Activated CD4-positive, alpha-beta T cell treated with anti-CD3 and anti-CD28 coated beads, Interleukin-2, amount 10 ng/mL, durations not matched to agents 24 days and 14 days (primary cell): ENCODE measurements at regions not wholly inside any gene's neighbourhood (a gene's known extent, or its start where the extent isn't known, plus 50 kb on each side); places are given as distances from the start of the nearest gene placed in this dataset.
A peak's percentile ranks its signal among the peaks of the same experiment; 100 is the strongest.

ENCODE experiments used
- DNase-seq: peaks from one replicate; pipeline ENCODE4 v3.0.0; 2022
- H3K27ac Mint-ChIP-seq: one replicate; pipeline ENCODE4 v1.8.0; 2022; ENCODE audit warnings: mild to moderate bottlenecking, mixed read lengths
- H3K27me3 Mint-ChIP-seq: one replicate; pipeline ENCODE4 v1.8.0; 2022; ENCODE audit warnings: mixed read lengths
- H3K36me3 Mint-ChIP-seq: one replicate; pipeline ENCODE4 v1.8.0; 2022; ENCODE audit warnings: low read depth, mild to moderate bottlenecking, mixed read lengths
- H3K4me1 Mint-ChIP-seq: one replicate; pipeline ENCODE4 v1.8.0; 2021; ENCODE audit warnings: mixed read lengths
- H3K4me3 Mint-ChIP-seq: one replicate; pipeline ENCODE4 v1.8.0; 2022; ENCODE audit warnings: mild to moderate bottlenecking, moderate library complexity, mixed read lengths
- H3K9me3 Mint-ChIP-seq: one replicate; pipeline ENCODE4 v1.8.0; 2021; ENCODE audit warnings: mixed read lengths
- intact Hi-C: fragments of 100-400 bp; cut with micrococcal nuclease; formaldehyde crosslinking; loops from one replicate; pipeline ENCODE4 v1.15.1; 2023

- Mint-ChIP-seq H3K4me3 (no peak overlapping the region), H3K36me3 (peaks cover 11% of the 10 kb centered on the region), H3K27ac (peak overlapping the region; percentile 63), H3K4me1 (peaks cover 39% of the 10 kb centered on the region), H3K9me3 (peaks cover 6% of the 10 kb centered on the region), H3K27me3 (peaks cover 26% of the 10 kb centered on the region)
- intact Hi-C loops: loop anchor here (2.0 to 5.0 kb wide), 4 partner anchors 107 to 738 kb away; partner anchors contain the start of genes PHF11 and TRIM13
- DNase-seq: peak; percentile 50
These were observed 220.5 kb downstream of the KCNRG start for GRCh38 chr13:50235604-50236342.

GRCh38 chr13:50236898-50237318 lies 221.7 kb downstream of the KCNRG start:
- Mint-ChIP-seq H3K27me3 (peaks cover 29% of the 10 kb centered on the region), H3K4me3 (peak overlapping the region; percentile 23), H3K36me3 (peaks cover 11% of the 10 kb centered on the region), H3K27ac (peak overlapping the region; percentile 84), H3K9me3 (peaks cover 6% of the 10 kb centered on the region), H3K4me1 (peaks cover 34% of the 10 kb centered on the region)
- peak; percentile 83 for DNase-seq
- intact Hi-C loops: loop anchor here (1.0 to 5.0 kb wide), 8 partner anchors 8 to 740 kb away; partner anchors contain the start of genes PHF11 and TRIM13

GRCh38 chr13:50238922-50239321 lies 223.7 kb downstream of the KCNRG start:
- peak; percentile 54 for DNase-seq
- H3K9me3 Mint-ChIP-seq: no peaks in the 10 kb centered on the region
- H3K27ac Mint-ChIP-seq: peak overlapping the region; percentile 42
- intact Hi-C loops: loop anchor here (5.0 kb wide), 2 partner anchors 242 to 742 kb away; partner anchors contain the start of genes PHF11 and TRIM13
- H3K27me3 Mint-ChIP-seq: peaks cover 30% of the 10 kb centered on the region
- H3K36me3 Mint-ChIP-seq: peaks cover 5% of the 10 kb centered on the region
- no peak overlapping the region for H3K4me3 Mint-ChIP-seq
- H3K4me1 Mint-ChIP-seq: peaks cover 41% of the 10 kb centered on the region

GRCh38 chr13:50241479-50241878 lies 226.2 kb downstream of the KCNRG start:
- intact Hi-C loops: loop anchor here (10.0 kb wide), 1 partner anchor 563 kb away; no protein-coding TSS in a partner anchor
- Mint-ChIP-seq H3K9me3 (peaks cover 6% of the 10 kb centered on the region), H3K36me3 (peaks cover 2% of the 10 kb centered on the region), H3K27ac (no peak overlapping the region), H3K4me1 (peaks cover 51% of the 10 kb centered on the region), H3K27me3 (peaks cover 27% of the 10 kb centered on the region), H3K4me3 (no peak overlapping the region)
- DNase-seq: no peak

GRCh38 chr13:50243931-50244330 lies 228.7 kb downstream of the KCNRG start:
- DNase-seq: no peak
- H3K27ac Mint-ChIP-seq: no peak overlapping the region
- H3K9me3 Mint-ChIP-seq: peaks cover 13% of the 10 kb centered on the region
- H3K4me1 Mint-ChIP-seq: peaks cover 36% of the 10 kb centered on the region
- no peaks in the 10 kb centered on the region for H3K36me3 Mint-ChIP-seq
- H3K27me3 Mint-ChIP-seq: peaks cover 32% of the 10 kb centered on the region
- no peak overlapping the region for H3K4me3 Mint-ChIP-seq
- intact Hi-C loops: loop anchor here (2.0 to 10.0 kb wide), 2 partner anchors 161 to 561 kb away; no protein-coding TSS in a partner anchor

GRCh38 chr13:50244355-50244712 lies 229.1 kb downstream of the KCNRG start:
- peaks cover 13% of the 10 kb centered on the region for H3K9me3 Mint-ChIP-seq
- no peaks in the 10 kb centered on the region for H3K36me3 Mint-ChIP-seq
- no peak overlapping the region for H3K4me3 Mint-ChIP-seq
- H3K27me3 Mint-ChIP-seq: peaks cover 30% of the 10 kb centered on the region
- H3K27ac Mint-ChIP-seq: peak overlapping the region; percentile 73
- H3K4me1 Mint-ChIP-seq: peaks cover 34% of the 10 kb centered on the region
- DNase-seq: no peak
- intact Hi-C loops: loop anchor here (2.0 to 10.0 kb wide), 2 partner anchors 162 to 560 kb away; no protein-coding TSS in a partner anchor

- Mint-ChIP-seq H3K27me3 (peaks cover 33% of the 10 kb centered on the region), H3K4me1 (peaks cover 34% of the 10 kb centered on the region), H3K4me3 (peak overlapping the region; percentile 41), H3K9me3 (peaks cover 13% of the 10 kb centered on the region), H3K27ac (peak overlapping the region; percentile 73), H3K36me3 (no peaks in the 10 kb centered on the region)
- intact Hi-C loops: loop anchor here (1.0 to 10.0 kb wide), 8 partner anchors 8 to 560 kb away; no protein-coding TSS in a partner anchor
- peak; percentile 78 for DNase-seq
These were observed 229.7 kb downstream of the KCNRG start for GRCh38 chr13:50244713-50245574.

- Mint-ChIP-seq H3K36me3 (no peaks in the 10 kb centered on the region), H3K27ac (no peak overlapping the region), H3K27me3 (peaks cover 37% of the 10 kb centered on the region), H3K9me3 (peaks cover 19% of the 10 kb centered on the region), H3K4me1 (peaks cover 40% of the 10 kb centered on the region), H3K4me3 (no peak overlapping the region)
- intact Hi-C loops: loop anchor here (5.0 to 10.0 kb wide), 2 partner anchors 180 to 558 kb away; no protein-coding TSS in a partner anchor
- DNase-seq: no peak
These were observed 232.0 kb downstream of the KCNRG start for GRCh38 chr13:50247223-50247622.

- no peak for DNase-seq
- Mint-ChIP-seq H3K9me3 (peaks cover 27% of the 10 kb centered on the region), H3K27me3 (peaks cover 41% of the 10 kb centered on the region), H3K4me1 (peaks cover 36% of the 10 kb centered on the region), H3K4me3 (no peak overlapping the region), H3K27ac (no peak overlapping the region), H3K36me3 (no peaks in the 10 kb centered on the region)
- intact Hi-C loops: loop anchor here (5.0 to 10.0 kb wide), 2 partner anchors 179 to 556 kb away; no protein-coding TSS in a partner anchor
These were observed 233.4 kb downstream of the KCNRG start for GRCh38 chr13:50248516-50249143.

GRCh38 chr13:50249144-50249521 lies 233.9 kb downstream of the KCNRG start:
- no peaks in the 10 kb centered on the region for H3K36me3 Mint-ChIP-seq
- peaks cover 27% of the 10 kb centered on the region for H3K9me3 Mint-ChIP-seq
- intact Hi-C loops: loop anchor here (5.0 to 10.0 kb wide), 2 partner anchors 178 to 556 kb away; no protein-coding TSS in a partner anchor
- peaks cover 31% of the 10 kb centered on the region for H3K4me1 Mint-ChIP-seq
- peaks cover 38% of the 10 kb centered on the region for H3K27me3 Mint-ChIP-seq
- no peak overlapping the region for H3K27ac Mint-ChIP-seq
- DNase-seq: no peak
- H3K4me3 Mint-ChIP-seq: no peak overlapping the region

- no peak for DNase-seq
- H3K27ac Mint-ChIP-seq: no peak overlapping the region
- no peak overlapping the region for H3K4me3 Mint-ChIP-seq
- no peaks in the 10 kb centered on the region for H3K36me3 Mint-ChIP-seq
- peaks cover 23% of the 10 kb centered on the region for H3K9me3 Mint-ChIP-seq
- intact Hi-C loops: no loop called here
- peaks cover 40% of the 10 kb centered on the region for H3K27me3 Mint-ChIP-seq
- H3K4me1 Mint-ChIP-seq: peaks cover 22% of the 10 kb centered on the region
These were observed 235.2 kb downstream of the KCNRG start for GRCh38 chr13:50250401-50250800.

GRCh38 chr13:50255639-50256038 lies 240.4 kb downstream of the KCNRG start:
- Mint-ChIP-seq H3K9me3 (peaks cover 10% of the 10 kb centered on the region), H3K36me3 (peaks cover 1% of the 10 kb centered on the region), H3K27ac (no peak overlapping the region), H3K27me3 (peaks cover 54% of the 10 kb centered on the region), H3K4me3 (no peak overlapping the region), H3K4me1 (peaks cover 27% of the 10 kb centered on the region)
- DNase-seq: no peak
- intact Hi-C loops: loop anchor here (1.0 to 5.0 kb wide), 3 partner anchors 10 to 33 kb away; no protein-coding TSS in a partner anchor
